Panc1 (cell line): ENCODE measurements at regions not wholly inside any gene's neighbourhood (a gene's known extent, or its start where the extent isn't known, plus 50 kb on each side); places are given as distances from the start of the nearest gene placed in this dataset.

Experiments used
- ATAC-seq: fragments of 200-7000 bp; cut with Tn5 transposase; 2 replicates; pipeline ENCODE4 v1.9.1; 2020; ENCODE audit warnings: mild to moderate bottlenecking, moderate library complexity
- BruUV-seq: library from RNA; stranded (reverse); fragments of 400-500 nt; replicated peaks from 2 replicates; lab custom pipeline; 2021; lab: Mats Ljungman, UMichigan
- CTCF ChIA-PET: fragments of 300-600 bp; sonication (Branson Sonifier 250); formaldehyde crosslinking; loops from one replicate; lab custom pipeline; 2022; ENCODE audit warnings: antibody characterized with exemption; lab: Charles Lee
- POLR2A ChIA-PET: fragments of 300-600 bp; sonication (Branson Sonifier 250); formaldehyde crosslinking; loops from one replicate; lab custom pipeline; 2022; ENCODE audit warnings: antibody characterized with exemption; lab: Charles Lee
- DNase-seq: peaks from one replicate; pipeline ENCODE4 v3.0.0-alpha.2; 2010; ENCODE audit warnings: low read depth, low spot score
- H3K27ac ChIP-seq: 2 replicates; pipeline ENCODE4 v1.5.1; 2011; ENCODE audit warnings: mild to moderate bottlenecking, low read length, inconsistent platforms
- H3K27me3 ChIP-seq: fragments of 200-500 bp; sonication (Bioruptor generic); 2 replicates; pipeline ENCODE4 v1.6.0; 2014; ENCODE audit warnings: low read length, inconsistent platforms; ENCODE audit not compliant: control insufficient read depth, insufficient read depth
- H3K36me3 ChIP-seq: fragments of 200-500 bp; sonication (Bioruptor generic); 2 replicates; pipeline ENCODE4 v1.5.1; 2014; ENCODE audit warnings: inconsistent platforms, mild to moderate bottlenecking, low read length, moderate library complexity; ENCODE audit not compliant: control insufficient read depth, insufficient read depth
- H3K4me1 ChIP-seq: 2 replicates; pipeline ENCODE4 v1.5.1; 2011; ENCODE audit warnings: inconsistent platforms, mild to moderate bottlenecking, low read length, moderate library complexity; ENCODE audit not compliant: control insufficient read depth, insufficient read depth
- H3K4me3 ChIP-seq, 2 experiments: 2 replicates each; pipeline ENCODE4 v1.5.1; 2011 to 2012; ENCODE audit warnings: low read depth in 2 of 2, low read length in 2 of 2, mild to moderate bottlenecking in 2 of 2, inconsistent platforms in 1 of 2, moderate library complexity in 1 of 2
- H3K9me3 ChIP-seq: fragments of 200-500 bp; sonication (Bioruptor generic); 2 replicates; pipeline ENCODE4 v1.5.1; 2014; ENCODE audit warnings: low read depth, mild to moderate bottlenecking, inconsistent platforms, low read length, moderate library complexity; ENCODE audit not compliant: control insufficient read depth, insufficient read depth
- CTCF ChIP-seq: fragments of 450-650 bp; IDR thresholded peaks from 2 replicates; pipeline ENCODE4 v1.5.1; 2017; ENCODE audit warnings: mild to moderate bottlenecking
- POLR2AphosphoS5 ChIP-seq: IDR thresholded peaks from 2 replicates; pipeline ENCODE4 v1.6.1; 2012; ENCODE audit warnings: mild to moderate bottlenecking, low read depth, low read length, moderate library complexity
- REST ChIP-seq, 2 experiments: IDR thresholded peaks; 2 replicates each; pipeline ENCODE4 v1.6.1; 2011 to 2012; ENCODE audit warnings: low read depth in 2 of 2, control low read depth in 1 of 2, low read length in 1 of 2, mild to moderate bottlenecking in 1 of 2, moderate library complexity in 1 of 2; ENCODE audit not compliant: insufficient read depth in 1 of 2
- SIN3A ChIP-seq: IDR thresholded peaks from 2 replicates; pipeline ENCODE4 v1.6.1; 2012; ENCODE audit warnings: low read depth, mild to moderate bottlenecking, low read length, moderate library complexity, borderline replicate concordance; ENCODE audit not compliant: insufficient read depth
- TCF7L2 ChIP-seq: IDR thresholded peaks from 2 replicates; pipeline ENCODE4 v1.6.1; 2011; ENCODE audit warnings: mild to moderate bottlenecking, low read depth, low read length, inconsistent platforms
- in situ Hi-C: cut with HindIII; loops from 2 replicates; pipeline ENCODE4 v1.10.0; 2016; ENCODE audit warnings: low sequenced_read_pairs, low pct_unique_long_range_greater_than_20kb
- intact Hi-C: fragments of 100-400 bp; cut with micrococcal nuclease; formaldehyde crosslinking; loops from one replicate; pipeline ENCODE4 v1.10.0; 2022; ENCODE audit not compliant: unreplicated experiment

DNA sequence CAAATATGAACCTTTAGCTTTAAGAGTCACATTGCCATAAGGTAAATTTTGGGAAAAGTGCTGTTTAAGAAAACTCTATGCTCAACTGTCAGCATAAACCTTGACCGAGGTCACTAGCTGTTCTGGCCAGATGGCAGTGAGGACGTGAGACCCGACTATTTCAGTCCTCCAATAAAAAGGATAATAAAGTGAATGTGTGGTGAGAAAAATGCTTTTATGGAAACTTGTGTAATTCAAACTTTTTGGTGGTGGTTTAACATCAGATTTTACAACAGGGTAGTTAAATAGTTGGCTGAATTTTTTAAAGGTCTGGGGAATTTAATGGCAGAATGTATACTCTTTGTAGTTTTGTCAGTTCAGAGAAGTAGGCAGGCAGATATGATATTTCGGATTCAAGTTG lies 391.1 kb downstream of the PMP22 start:
- no peak for ATAC-seq
- H3K4me1 ChIP-seq, result no peaks in the 10 kb centered on the region
- no peaks in the 10 kb centered on the region for H3K27me3 ChIP-seq
- no peaks in the 10 kb centered on the region for H3K9me3 ChIP-seq
- H3K27ac ChIP-seq, result no peak overlapping the region
- no TSS peak for BruUV-seq
- CTCF ChIA-PET, result no interaction called here
- in situ Hi-C loops (no loop called here), intact Hi-C loops (no loop called here)
- no peaks in the 10 kb centered on the region for H3K36me3 ChIP-seq
- DNase-seq, result no peak
- no peak overlapping the region for H3K4me3 ChIP-seq
- no peak for TF ChIP-seq POLR2AphosphoS5
- TF ChIP-seq REST (IDR thresholded peaks at IDR 0.05; ENCODE audit: insufficient read depth in 1 of 2, low read depth in 2 of 2, low read length in 1 of 2), result no peak
- no peak for TF ChIP-seq TCF7L2
- no peak for TF ChIP-seq SIN3A
- no peak for TF ChIP-seq CTCF
- POLR2A ChIA-PET, result no interaction called here

- no peak for DNase-seq
- Histone ChIP-seq H3K9me3 (no peaks in the 10 kb centered on the region), H3K27me3 (no peaks in the 10 kb centered on the region), H3K4me3 (no peak overlapping the region), H3K4me1 (no peaks in the 10 kb centered on the region), H3K36me3 (no peaks in the 10 kb centered on the region), H3K27ac (no peak overlapping the region)
- ChIA-PET CTCF (no interaction called here), POLR2A (no interaction called here)
- in situ Hi-C loops, result no loop called here
- intact Hi-C loops, result no loop called here
- TF ChIP-seq POLR2AphosphoS5, result no peak
- TF ChIP-seq TCF7L2, result no peak
- TF ChIP-seq REST (IDR thresholded peaks at IDR 0.05; ENCODE audit: insufficient read depth in 1 of 2, low read depth in 2 of 2, low read length in 1 of 2), result no peak
- TF ChIP-seq SIN3A, result no peak
- TF ChIP-seq CTCF, result no peak
- no peak for ATAC-seq
- no TSS peak for BruUV-seq
These were observed 391.6 kb downstream of the PMP22 start for GRCh38 chr17:14873540-14873939.
